NCI-H128 (cell line): ENCODE measurements at regions not wholly inside any gene's neighbourhood (a gene's known extent, or its start where the extent isn't known, plus 50 kb on each side); places are given as distances from the start of the nearest gene placed in this dataset.
"Not testable (repeated sequence)": the region's sequence is repeated elsewhere in the genome, so short reads cannot be mapped to it uniquely, and the experiment has no call there.

Source experiments
- DNase-seq: peaks from one replicate; lab custom pipeline; 2025; ENCODE audit not compliant: unreplicated experiment; lab: John Stamatoyannopoulos, UW

- no peak for DNase-seq
These were observed 145.7 kb upstream of the RORA start for GRCh38 chr15:61374848-61375247.

- no peak for DNase-seq
These were observed 138.9 kb upstream of the RORA start for GRCh38 chr15:61367953-61368352.

- no peak for DNase-seq
These were observed 135.8 kb upstream of the RORA start for GRCh38 chr15:61364871-61365270.

- DNase-seq: not testable (repeated sequence)
These were observed 133.8 kb upstream of the RORA start for GRCh38 chr15:61362912-61363311.

- DNase-seq: no peak
These were observed 115.2 kb upstream of the RORA start for GRCh38 chr15:61344293-61344692.

- no peak for DNase-seq
These were observed 113.3 kb upstream of the RORA start for GRCh38 chr15:61342390-61342789.

GRCh38 chr15:61339516-61339915, 110.4 kb upstream of the RORA start:
- no peak for DNase-seq

- DNase-seq: no peak
These were observed 108.4 kb upstream of the RORA start for GRCh38 chr15:61337541-61337940.

- no peak for DNase-seq
These were observed 107.0 kb upstream of the RORA start for GRCh38 chr15:61336026-61336638.

GRCh38 chr15:61334714-61335113, 105.6 kb upstream of the RORA start:
- DNase-seq: not testable (repeated sequence)

GRCh38 chr15:61331019-61331418, 101.9 kb upstream of the RORA start:
- DNase-seq: no peak

- DNase-seq: peak; percentile 58
These were observed 98.0 kb upstream of the RORA start for GRCh38 chr15:61327019-61327631.

- DNase-seq: no peak
These were observed 90.8 kb upstream of the RORA start for GRCh38 chr15:61319892-61320291.

- DNase-seq: no peak
These were observed 89.9 kb upstream of the RORA start for GRCh38 chr15:61318802-61319525.

GRCh38 chr15:61318301-61318700, 89.2 kb upstream of the RORA start:
- DNase-seq: no peak

- DNase-seq: no peak
These were observed 86.4 kb upstream of the RORA start for GRCh38 chr15:61315471-61315870.

- DNase-seq: no peak
These were observed 85.3 kb upstream of the RORA start for GRCh38 chr15:61314427-61314826.

GRCh38 chr15:61309617-61310016, 80.5 kb upstream of the RORA start:
- DNase-seq: no peak

GRCh38 chr15:61309031-61309511, 80.0 kb upstream of the RORA start:
- no peak for DNase-seq

GRCh38 chr15:61308437-61308836, 79.3 kb upstream of the RORA start:
- DNase-seq: no peak

- no peak for DNase-seq
These were observed 78.4 kb upstream of the RORA start for GRCh38 chr15:61307474-61307873.

- DNase-seq: no peak
These were observed 72.6 kb upstream of the RORA start for GRCh38 chr15:61301701-61302100.
